ENCODE measurements at regions not wholly inside any gene's neighbourhood (a gene's known extent, or its start where the extent isn't known, plus 50 kb on each side); places are given as distances from the start of the nearest gene placed in this dataset.

- DNase-seq (ENCODE audit: extremely low read depth, low read depth), result no peak
- no peak for TF ChIP-seq CTCF (IDR thresholded peaks at IDR 0.05; ENCODE audit: low read depth, low read length, missing control alignments)
- no peak overlapping the region for H3K4me3 ChIP-seq (replicated peaks; ENCODE audit: low read depth, low read length)
Measured at GRCh38 chrX:42857766-42858165, 79.8 kb upstream of the PPP1R2C start.

- H3K4me3 ChIP-seq (replicated peaks; ENCODE audit: low read depth, low read length), result no peak overlapping the region
- no peak for TF ChIP-seq CTCF (IDR thresholded peaks at IDR 0.05; ENCODE audit: low read depth, low read length, missing control alignments)
- DNase-seq (ENCODE audit: extremely low read depth, low read depth), result no peak
Measured at GRCh38 chrX:42869011-42869410, 91.0 kb upstream of the PPP1R2C start.

- no peak for TF ChIP-seq CTCF (IDR thresholded peaks at IDR 0.05; ENCODE audit: low read depth, low read length, missing control alignments)
- H3K4me3 ChIP-seq (replicated peaks; ENCODE audit: low read depth, low read length), result no peak overlapping the region
- DNase-seq (ENCODE audit: extremely low read depth, low read depth), result no peak
Measured at GRCh38 chrX:42869659-42870476, 91.9 kb upstream of the PPP1R2C start.

- no peak for DNase-seq (ENCODE audit: extremely low read depth, low read depth)
- H3K4me3 ChIP-seq (replicated peaks; ENCODE audit: low read depth, low read length), result no peak overlapping the region
- TF ChIP-seq CTCF (IDR thresholded peaks at IDR 0.05; ENCODE audit: low read depth, low read length, missing control alignments), result no peak
Measured at GRCh38 chrX:42886519-42886918, 108.6 kb upstream of the PPP1R2C start.

- no peak for TF ChIP-seq CTCF (IDR thresholded peaks at IDR 0.05; ENCODE audit: low read depth, low read length, missing control alignments)
- DNase-seq (ENCODE audit: extremely low read depth, low read depth), result no peak
- H3K4me3 ChIP-seq (replicated peaks; ENCODE audit: low read depth, low read length), result no peak overlapping the region
Measured at GRCh38 chrX:42900947-42901346, 123.0 kb upstream of the PPP1R2C start.

- no peak for DNase-seq (ENCODE audit: extremely low read depth, low read depth)
- TF ChIP-seq CTCF (IDR thresholded peaks at IDR 0.05; ENCODE audit: low read depth, low read length, missing control alignments), result no peak
Measured at GRCh38 chrX:42902513-42902912, 124.5 kb upstream of the PPP1R2C start.

GRCh38 chrX:42920752-42921151, 142.8 kb upstream of the PPP1R2C start:
- DNase-seq (ENCODE audit: extremely low read depth, low read depth), result no peak
- no peak for TF ChIP-seq CTCF (IDR thresholded peaks at IDR 0.05; ENCODE audit: low read depth, low read length, missing control alignments)
- no peak overlapping the region for H3K4me3 ChIP-seq (replicated peaks; ENCODE audit: low read depth, low read length)

More at GRCh38 chrX:42902513-42902912, 124.5 kb upstream of the PPP1R2C start:
- H3K4me3 ChIP-seq (replicated peaks; ENCODE audit: low read depth, low read length), result no peak overlapping the region

All from HFF-Myc (cell line).